B cell (primary cell): ENCODE measurements at regions not wholly inside any gene's neighbourhood (a gene's known extent, or its start where the extent isn't known, plus 50 kb on each side); places are given as distances from the start of the nearest gene placed in this dataset.

Source experiments
- ATAC-seq: fragments of 200-7000 bp; cut with Tn5 transposase; one replicate; pipeline ENCODE4 v1.10.0; 2021; ENCODE audit warnings: low read depth, mild to moderate bottlenecking, moderate number of reproducible peaks, moderate library complexity
- CTCF ChIA-PET: fragments of 350-600 bp; sonication (Branson Sonifier 250); formaldehyde crosslinking; loops from one replicate; lab custom pipeline; 2021; ENCODE audit warnings: antibody characterized with exemption, inconsistent platforms; lab: Charles Lee
- POLR2A ChIA-PET: fragments of 350-600 bp; sonication (Branson Sonifier 250); formaldehyde crosslinking; loops from one replicate; lab custom pipeline; 2021; ENCODE audit warnings: antibody characterized with exemption; lab: Charles Lee
- DNase-seq: peaks from one replicate; pipeline ENCODE4 v3.0.0; 2013
- H2AFZ ChIP-seq: 2 replicates; pipeline ENCODE4 v1.6.1; 2012; ENCODE audit warnings: mild to moderate bottlenecking, low read depth, low read length; ENCODE audit not compliant: insufficient read depth, poor library complexity, severe bottlenecking
- H3K27ac ChIP-seq, 2 donors: 1 replicate in 1 of 2; 2 replicates in 1 of 2; pipeline ENCODE4 v1.5.1; 2012 to 2013; ENCODE audit warnings: low read length in 2 of 2, mild to moderate bottlenecking in 2 of 2, moderate library complexity in 1 of 2
- H3K27me3 ChIP-seq, 4 experiments: fragments of 200-600 bp in 1 of 4; sonication (generic) in 1 of 4; replicated peaks in 1 of 4; 1 replicate in 2 of 4; 2 replicates in 2 of 4; pipeline versions ENCODE4 v1.6.1 to v1.7.0; 2013 to 2016; ENCODE audit warnings: low read length in 3 of 4, mild to moderate bottlenecking in 2 of 4, mixed read lengths in 1 of 4, moderate library complexity in 1 of 4; ENCODE audit not compliant: insufficient read depth in 4 of 4, control insufficient read depth in 3 of 4; ENCODE audit errors: control extremely low read depth in 1 of 4
- H3K36me3 ChIP-seq, 2 experiments: replicated peaks in 1 of 2; 1 replicate in 1 of 2; 2 replicates in 1 of 2; pipeline versions ENCODE4 v1.6.1 to v1.7.1; 2013; ENCODE audit warnings: low read length in 1 of 2; ENCODE audit not compliant: insufficient read depth in 2 of 2, control insufficient read depth in 1 of 2; ENCODE audit errors: control extremely low read depth in 1 of 2, extremely low read depth in 1 of 2
- H3K4me1 ChIP-seq, 2 donors: fragments of 200-600 bp in 1 of 2; sonication (generic) in 1 of 2; 1 replicate in 1 of 2; 2 replicates in 1 of 2; pipeline versions ENCODE4 v1.5.1 to v1.6.1; 2013 to 2017; ENCODE audit warnings: low read length in 2 of 2; ENCODE audit not compliant: control insufficient read depth in 2 of 2, insufficient read depth in 2 of 2
- H3K4me2 ChIP-seq: replicated peaks from 2 replicates; pipeline ENCODE3; 2012; ENCODE audit warnings: mild to moderate bottlenecking, low read depth, low read length; ENCODE audit not compliant: poor library complexity, severe bottlenecking
- H3K4me3 ChIP-seq, 5 experiments: fragments of 200-600 bp in 1 of 5; sonication (generic) in 1 of 5; 1 replicate in 3 of 5; 2 replicates in 2 of 5; pipeline versions ENCODE4 v1.5.1 to v1.7.0; 2011 to 2016; ENCODE audit warnings: low read length in 4 of 5, mild to moderate bottlenecking in 4 of 5, low read depth in 2 of 5, control low read depth in 1 of 5, moderate library complexity in 1 of 5; ENCODE audit not compliant: insufficient read depth in 1 of 5; ENCODE audit errors: control extremely low read depth in 1 of 5, extremely low read depth in 1 of 5
- H3K79me2 ChIP-seq: fragments of 200-600 bp; sonication (generic); one replicate; pipeline ENCODE4 v1.6.0; 2016; ENCODE audit warnings: low read length; ENCODE audit not compliant: control insufficient read depth, insufficient read depth
- H3K9ac ChIP-seq: fragments of 200-600 bp; sonication (generic); 2 replicates; pipeline ENCODE4 v1.6.1; 2017; ENCODE audit warnings: mild to moderate bottlenecking, low read length, moderate library complexity
- H3K9me3 ChIP-seq, 3 donors: one replicate each; pipeline versions ENCODE4 v1.6.1 to v1.7.1; 2013; ENCODE audit warnings: low read length in 2 of 3; ENCODE audit not compliant: control insufficient read depth in 2 of 3, insufficient read depth in 1 of 3; ENCODE audit errors: control extremely low read depth in 1 of 3
- H4K20me1 ChIP-seq: 2 replicates; pipeline ENCODE4 v1.6.0; 2012; ENCODE audit warnings: mild to moderate bottlenecking, low read length; ENCODE audit not compliant: insufficient read depth, control insufficient read depth, poor library complexity, severe bottlenecking
- H3K27ac Mint-ChIP-seq: one replicate; pipeline ENCODE4 v1.8.0; 2021; ENCODE audit warnings: mixed read lengths
- H3K27me3 Mint-ChIP-seq: one replicate; pipeline ENCODE4 v1.8.0; 2021; ENCODE audit warnings: mixed read lengths
- H3K4me1 Mint-ChIP-seq: one replicate; pipeline ENCODE4 v1.8.0; 2021; ENCODE audit warnings: mixed read lengths
- H3K4me3 Mint-ChIP-seq: one replicate; pipeline ENCODE4 v1.8.0; 2021; ENCODE audit warnings: mixed read lengths
- H3K9me3 Mint-ChIP-seq: one replicate; pipeline ENCODE4 v1.8.0; 2022; ENCODE audit warnings: mixed read lengths; ENCODE audit not compliant: insufficient read depth
- EZH2 ChIP-seq: IDR thresholded peaks from 2 replicates; pipeline ENCODE4 v1.6.1; 2012; ENCODE audit warnings: borderline replicate concordance, low read depth, mild to moderate bottlenecking, moderate library complexity, low read length; ENCODE audit not compliant: insufficient read depth, poor library complexity, severe bottlenecking
- WGBS: methylation state at CpG from one replicate; pipeline ENCODE4 v1.1.5; 2013; ENCODE audit warnings: missing lambda C conversion rate; ENCODE audit not compliant: insufficient coverage; 5-methylcytosine and 5-hydroxymethylcytosine counted together
- intact Hi-C: fragments of 100-400 bp; cut with micrococcal nuclease; formaldehyde crosslinking; loops from one replicate; pipeline ENCODE4 v1.10.0; 2022
- TF ChIP-seq, protein P1 (sequence below): fragments of 200-600 bp; IDR thresholded peaks from one replicate; pipeline ENCODE4 v1.8.0; 2022; ENCODE audit warnings: antibody characterized with exemption, mild to moderate bottlenecking

DNA sequence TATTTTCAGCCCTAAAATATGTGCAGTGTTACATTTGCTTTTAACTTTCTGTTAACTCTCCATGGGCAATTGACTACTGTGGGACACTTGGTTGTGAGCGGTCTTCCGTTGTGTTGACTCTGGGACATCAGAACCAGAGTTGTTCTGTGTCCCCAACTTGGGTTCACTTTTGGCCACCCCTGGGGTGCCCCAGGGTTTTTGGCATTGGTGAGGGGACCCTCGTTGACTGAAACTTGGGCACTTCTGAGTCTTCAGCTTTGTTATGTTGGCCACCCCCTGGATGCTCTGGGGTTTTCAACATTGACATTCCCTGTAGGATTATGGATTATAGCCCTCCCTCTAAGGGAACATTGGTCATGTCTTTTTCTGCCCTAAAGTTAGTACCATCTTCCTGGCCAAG is 57.1 kb downstream of the OR10H4 start:
- no peak overlapping the region for H3K27ac ChIP-seq
- no peak overlapping the region for H3K4me3 ChIP-seq
- no peaks in the 10 kb centered on the region for H3K9me3 ChIP-seq
- intact Hi-C loops = no loop called here
- H3K27me3 ChIP-seq = no peaks in the 10 kb centered on the region
- Mint-ChIP-seq H3K4me1 (peaks cover 15% of the 10 kb centered on the region), H3K9me3 (peaks cover 2% of the 10 kb centered on the region), H3K27ac (no peak overlapping the region), H3K4me3 (no peak overlapping the region), H3K27me3 (no peaks in the 10 kb centered on the region)
- H2AFZ ChIP-seq = no peak overlapping the region
- ChIA-PET POLR2A (no interaction called here), CTCF (no interaction called here)
- H3K36me3 ChIP-seq = no peaks in the 10 kb centered on the region
- no peak for TF ChIP-seq EZH2
- TF ChIP-seq, protein P1, sequence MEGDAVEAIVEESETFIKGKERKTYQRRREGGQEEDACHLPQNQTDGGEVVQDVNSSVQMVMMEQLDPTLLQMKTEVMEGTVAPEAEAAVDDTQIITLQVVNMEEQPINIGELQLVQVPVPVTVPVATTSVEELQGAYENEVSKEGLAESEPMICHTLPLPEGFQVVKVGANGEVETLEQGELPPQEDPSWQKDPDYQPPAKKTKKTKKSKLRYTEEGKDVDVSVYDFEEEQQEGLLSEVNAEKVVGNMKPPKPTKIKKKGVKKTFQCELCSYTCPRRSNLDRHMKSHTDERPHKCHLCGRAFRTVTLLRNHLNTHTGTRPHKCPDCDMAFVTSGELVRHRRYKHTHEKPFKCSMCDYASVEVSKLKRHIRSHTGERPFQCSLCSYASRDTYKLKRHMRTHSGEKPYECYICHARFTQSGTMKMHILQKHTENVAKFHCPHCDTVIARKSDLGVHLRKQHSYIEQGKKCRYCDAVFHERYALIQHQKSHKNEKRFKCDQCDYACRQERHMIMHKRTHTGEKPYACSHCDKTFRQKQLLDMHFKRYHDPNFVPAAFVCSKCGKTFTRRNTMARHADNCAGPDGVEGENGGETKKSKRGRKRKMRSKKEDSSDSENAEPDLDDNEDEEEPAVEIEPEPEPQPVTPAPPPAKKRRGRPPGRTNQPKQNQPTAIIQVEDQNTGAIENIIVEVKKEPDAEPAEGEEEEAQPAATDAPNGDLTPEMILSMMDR = no peak
- no peak overlapping the region for H3K4me2 ChIP-seq
- no peaks in the 10 kb centered on the region for H4K20me1 ChIP-seq
- DNase-seq (no peak), ATAC-seq (no peak)
- no peak overlapping the region for H3K9ac ChIP-seq
- no peaks in the 10 kb centered on the region for H3K79me2 ChIP-seq
- H3K4me1 ChIP-seq = peaks cover 13 to 16% of the 10 kb centered on the region in 2 donors
- 96% methylated on average over 3 of the region's 3 CpGs for WGBS

GRCh38 chr19:16012552-16012951 is 63.7 kb upstream of the TPM4 start:
- no peaks in the 10 kb centered on the region for H3K27me3 ChIP-seq
- DNase-seq = no peak
- no peaks in the 10 kb centered on the region for H3K4me1 Mint-ChIP-seq
- intact Hi-C loops = no loop called here
- H3K4me3 ChIP-seq = no peak overlapping the region
- H3K36me3 ChIP-seq = no peaks in the 10 kb centered on the region
- no peak overlapping the region for H3K4me3 Mint-ChIP-seq
- no peaks in the 10 kb centered on the region for H3K27me3 Mint-ChIP-seq
- no peak for TF ChIP-seq EZH2
- TF ChIP-seq, protein P1 = no peak
- no peaks in the 10 kb centered on the region for H3K9me3 ChIP-seq
- H2AFZ ChIP-seq = no peak overlapping the region
- H3K4me2 ChIP-seq = no peak overlapping the region
- H3K27ac Mint-ChIP-seq = no peak overlapping the region
- H3K27ac ChIP-seq = no peak overlapping the region
- H3K79me2 ChIP-seq = no peaks in the 10 kb centered on the region
- POLR2A ChIA-PET = no interaction called here
- ATAC-seq = no peak
- CTCF ChIA-PET = no interaction called here
- no peaks in the 10 kb centered on the region for H4K20me1 ChIP-seq
- no peaks in the 10 kb centered on the region for H3K4me1 ChIP-seq
- no peaks in the 10 kb centered on the region for H3K9me3 Mint-ChIP-seq
- no peak overlapping the region for H3K9ac ChIP-seq
- WGBS = 90% methylated on average over 4 of the region's 4 CpGs
